Activated CD4-positive, alpha-beta T cell treated with anti-CD3 and anti-CD28 coated beads for 36 hours (primary cell): ENCODE measurements at regions not wholly inside any gene's neighbourhood (a gene's known extent, or its start where the extent isn't known, plus 50 kb on each side); places are given as distances from the start of the nearest gene placed in this dataset.
"Not testable (repeated sequence)": the region's sequence is repeated elsewhere in the genome, so short reads cannot be mapped to it uniquely, and the experiment has no call there.

Experiments
- ATAC-seq: fragments of 200-7000 bp; cut with Tn5 transposase; one replicate; pipeline ENCODE4 v1.10.0; 2021; ENCODE audit warnings: mild to moderate bottlenecking, moderate library complexity
- CTCF ChIA-PET: fragments of 350-600 bp; sonication (Branson Sonifier 250); formaldehyde crosslinking; loops from one replicate; lab custom pipeline; 2021; ENCODE audit warnings: antibody characterized with exemption; lab: Charles Lee
- POLR2A ChIA-PET: fragments of 350-600 bp; sonication (Branson Sonifier 250); formaldehyde crosslinking; loops from one replicate; lab custom pipeline; 2021; ENCODE audit warnings: antibody characterized with exemption, inconsistent platforms; lab: Charles Lee
- DNase-seq: peaks from one replicate; pipeline ENCODE4 v3.0.0-alpha.2; 2020
- H3K27ac Mint-ChIP-seq: one replicate; pipeline ENCODE4 v1.8.0; 2021; ENCODE audit warnings: mixed read lengths
- H3K27me3 Mint-ChIP-seq: one replicate; pipeline ENCODE4 v1.8.0; 2021; ENCODE audit warnings: mixed read lengths
- H3K36me3 Mint-ChIP-seq: one replicate; pipeline ENCODE4 v1.8.0; 2021; ENCODE audit warnings: low read depth, mixed read lengths
- H3K4me1 Mint-ChIP-seq: one replicate; pipeline ENCODE4 v1.8.0; 2021; ENCODE audit warnings: mixed read lengths
- H3K4me3 Mint-ChIP-seq: one replicate; pipeline ENCODE4 v1.8.0; 2021; ENCODE audit warnings: mild to moderate bottlenecking, moderate library complexity, mixed read lengths
- H3K9me3 Mint-ChIP-seq: one replicate; pipeline ENCODE4 v1.8.0; 2021; ENCODE audit warnings: low read depth, mixed read lengths
- intact Hi-C, 2 experiments: fragments of 100-400 bp; cut with DNase I in 1 of 2; cut with micrococcal nuclease in 1 of 2; formaldehyde crosslinking; loops; one replicate each; pipeline versions ENCODE4 v1.14.2 to v1.15.1; 2022 to 2024; cut with DNase I, micrococcal nuclease

DNA sequence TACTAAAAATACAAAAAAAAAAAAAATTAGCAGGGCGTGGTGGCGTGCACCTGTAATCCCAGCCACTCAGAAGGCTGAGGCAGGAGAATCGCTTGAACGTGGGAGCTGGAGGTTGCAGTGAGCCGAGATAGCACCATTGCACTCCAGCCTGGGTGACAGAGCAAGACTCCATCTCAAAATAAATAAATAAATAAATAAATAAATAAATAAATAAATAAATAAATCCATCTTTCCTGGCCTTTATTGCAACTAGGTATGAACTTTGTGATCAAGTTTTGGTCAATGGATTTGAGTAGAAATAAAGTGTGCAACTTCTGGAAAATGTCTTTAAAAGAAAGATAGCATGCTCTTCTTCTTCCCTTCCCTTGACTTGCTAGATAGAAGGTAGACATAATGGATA is 69.6 kb upstream of the LRFN2 start:
- ATAC-seq, H3K4me3 Mint-ChIP-seq, H3K4me1 Mint-ChIP-seq, CTCF ChIA-PET, H3K36me3 Mint-ChIP-seq, DNase-seq, H3K27me3 Mint-ChIP-seq, H3K27ac Mint-ChIP-seq, intact Hi-C loops, H3K9me3 Mint-ChIP-seq, POLR2A ChIA-PET: not testable (repeated sequence)

DNA sequence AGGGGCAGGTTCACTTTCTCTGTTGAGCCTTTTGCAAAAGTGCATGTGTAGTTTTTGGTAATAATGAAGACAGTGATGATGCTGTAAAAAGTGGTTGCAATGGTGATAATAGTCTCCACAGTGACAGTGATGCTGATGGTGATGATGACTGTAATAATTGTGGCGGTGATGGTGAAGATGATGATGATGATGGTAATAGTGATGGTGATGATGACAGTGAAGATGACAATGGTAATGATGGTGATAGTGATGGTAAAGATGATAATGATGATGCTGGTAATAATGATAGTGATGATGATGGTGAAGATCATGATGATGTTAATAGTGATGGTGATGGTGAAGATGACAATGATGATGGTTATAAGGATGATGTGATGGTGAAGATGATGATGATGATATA is 67.7 kb upstream of the LRFN2 start:
- no peak overlapping the region for H3K4me3 Mint-ChIP-seq
- ChIA-PET CTCF (interaction anchor here (0.5 to 0.7 kb wide), 2 partner anchors 123 to 126 kb away, joined by 3 to 4 read pairs; no protein-coding TSS in a partner anchor), POLR2A (no interaction called here)
- intact Hi-C loops, result no loop called here
- H3K9me3 Mint-ChIP-seq, result no peaks in the 10 kb centered on the region
- H3K27me3 Mint-ChIP-seq, result peaks cover 2% of the 10 kb centered on the region
- H3K4me1 Mint-ChIP-seq, result no peaks in the 10 kb centered on the region
- H3K36me3 Mint-ChIP-seq, result no peaks in the 10 kb centered on the region
- no peak for ATAC-seq
- H3K27ac Mint-ChIP-seq, result no peak overlapping the region
- DNase-seq, result no peak

DNA sequence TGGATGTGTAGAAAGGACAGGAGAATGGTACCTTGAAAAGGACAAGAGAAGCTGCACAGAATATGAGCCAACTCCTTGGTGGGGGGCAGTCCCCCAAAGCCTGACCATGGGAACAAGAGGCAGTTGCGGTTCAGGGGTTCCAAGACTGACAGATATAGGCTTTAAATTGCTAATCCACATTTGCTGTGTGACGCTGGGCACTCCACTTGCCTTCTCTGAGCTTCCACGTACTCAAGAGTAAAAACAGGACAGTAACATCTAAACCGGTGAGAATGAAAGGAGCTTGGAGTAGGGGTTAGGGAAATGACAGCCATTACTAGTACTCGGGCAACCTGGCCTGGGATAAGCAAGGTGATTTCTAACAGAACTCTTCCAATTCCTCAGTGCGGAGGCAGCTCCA is 57.9 kb upstream of the LRFN2 start:
- POLR2A ChIA-PET, result no interaction called here
- CTCF ChIA-PET, result interaction anchor here (0.8 kb wide), 1 partner anchor 32 kb away, joined by 3 read pairs; no protein-coding TSS in a partner anchor
- ATAC-seq (no peak), DNase-seq (no peak)
- H3K4me3 Mint-ChIP-seq, result no peak overlapping the region
- H3K4me1 Mint-ChIP-seq, result peaks cover 15% of the 10 kb centered on the region
- H3K27ac Mint-ChIP-seq, result no peak overlapping the region
- no peaks in the 10 kb centered on the region for H3K9me3 Mint-ChIP-seq
- intact Hi-C loops, result no loop called here
- H3K27me3 Mint-ChIP-seq, result peaks cover 5% of the 10 kb centered on the region
- no peaks in the 10 kb centered on the region for H3K36me3 Mint-ChIP-seq

DNA sequence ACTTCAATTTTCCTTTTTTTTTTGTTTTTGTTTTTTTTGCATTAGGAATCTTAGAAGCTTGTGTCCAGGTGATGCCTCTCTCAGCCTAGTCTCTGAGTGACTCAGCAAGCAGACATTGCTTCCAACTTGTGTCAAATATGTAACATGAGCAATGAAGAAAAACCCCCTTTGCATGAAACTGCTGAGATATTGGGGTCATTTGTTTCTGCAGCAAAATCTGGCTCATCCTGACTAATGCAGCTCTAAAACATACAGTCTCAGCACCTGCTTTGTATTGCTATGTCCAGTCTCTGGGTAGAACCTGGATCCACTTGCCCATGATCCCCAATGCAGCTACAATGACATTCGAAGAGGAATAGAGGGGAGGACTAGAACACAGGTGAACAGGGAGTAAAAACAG is 55.7 kb upstream of the LRFN2 start:
- DNase-seq (no peak), ATAC-seq (no peak)
- POLR2A ChIA-PET, result no interaction called here
- no peak overlapping the region for H3K27ac Mint-ChIP-seq
- H3K27me3 Mint-ChIP-seq, result peaks cover 3% of the 10 kb centered on the region
- intact Hi-C loops, result no loop called here
- H3K9me3 Mint-ChIP-seq, result no peaks in the 10 kb centered on the region
- CTCF ChIA-PET, result no interaction called here
- H3K4me1 Mint-ChIP-seq, result peaks cover 24% of the 10 kb centered on the region
- no peaks in the 10 kb centered on the region for H3K36me3 Mint-ChIP-seq
- no peak overlapping the region for H3K4me3 Mint-ChIP-seq

DNA sequence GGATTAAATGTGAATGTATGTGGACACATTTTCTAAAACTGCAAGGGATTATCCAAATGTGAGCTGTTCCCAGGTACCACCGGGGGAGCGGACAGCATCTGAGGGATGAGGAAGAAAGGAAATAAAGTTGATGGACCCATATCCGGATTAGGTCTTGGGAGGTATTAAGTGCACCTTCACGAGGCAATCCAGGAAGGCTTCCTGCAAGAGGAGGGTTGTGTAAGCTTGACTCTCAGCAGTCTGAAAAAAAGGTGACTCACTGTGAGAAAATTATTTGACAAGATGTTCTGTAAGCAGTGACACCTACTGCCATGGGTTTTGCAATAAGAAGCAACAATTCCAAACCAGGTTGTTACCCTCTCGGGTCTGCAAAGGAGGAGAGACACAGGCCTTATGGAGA is 55.0 kb upstream of the LRFN2 start:
- DNase-seq, result no peak
- no peaks in the 10 kb centered on the region for H3K9me3 Mint-ChIP-seq
- ATAC-seq, result no peak
- intact Hi-C loops, result no loop called here
- POLR2A ChIA-PET, result no interaction called here
- H3K27me3 Mint-ChIP-seq, result no peaks in the 10 kb centered on the region
- CTCF ChIA-PET, result no interaction called here
- no peak overlapping the region for H3K4me3 Mint-ChIP-seq
- H3K36me3 Mint-ChIP-seq, result no peaks in the 10 kb centered on the region
- H3K27ac Mint-ChIP-seq, result no peak overlapping the region
- peaks cover 24% of the 10 kb centered on the region for H3K4me1 Mint-ChIP-seq

DNA sequence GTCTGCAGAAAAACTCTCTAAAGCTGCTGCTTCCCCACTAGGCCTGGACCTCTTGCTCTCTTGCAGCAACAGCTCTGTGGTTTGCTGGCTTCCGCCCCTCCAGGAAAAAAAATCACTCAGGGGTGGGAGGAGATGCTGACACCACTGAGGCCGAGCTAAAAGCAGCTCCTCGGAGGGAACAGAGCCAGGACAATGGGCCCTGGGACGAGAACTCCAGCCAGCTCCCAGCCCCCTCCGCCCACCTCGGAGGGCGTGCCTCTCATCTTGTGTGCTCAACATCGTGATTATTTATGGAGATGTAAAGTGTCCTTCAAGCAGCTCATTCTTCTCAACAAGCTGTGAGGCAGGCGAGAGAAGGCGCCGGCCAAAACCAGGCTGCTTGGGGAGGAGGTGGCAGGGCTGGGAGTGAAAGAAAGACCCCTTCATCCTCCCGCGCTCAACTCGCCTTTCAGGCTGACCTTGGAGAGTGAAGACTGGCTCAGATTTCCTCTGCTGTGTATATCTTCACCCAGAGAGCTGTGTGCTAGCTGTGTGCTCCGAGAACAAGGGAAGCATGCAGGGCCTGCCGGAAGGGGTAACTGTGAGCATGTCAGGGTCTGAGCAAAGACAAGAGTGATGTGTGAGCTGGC is 53.5 kb upstream of the LRFN2 start:
- ChIA-PET POLR2A (no interaction called here), CTCF (interaction anchor here (0.6 kb wide), 1 partner anchor 1363 kb away, joined by 3 read pairs; no protein-coding TSS in a partner anchor)
- intact Hi-C loops, result no loop called here
- Mint-ChIP-seq H3K36me3 (no peaks in the 10 kb centered on the region), H3K27me3 (no peaks in the 10 kb centered on the region), H3K4me1 (peaks cover 24% of the 10 kb centered on the region), H3K4me3 (no peak overlapping the region), H3K27ac (peak overlapping the region; percentile 66), H3K9me3 (no peaks in the 10 kb centered on the region)
- peak; percentile 56 for ATAC-seq
- peak; percentile 40 for DNase-seq
